IgD-negative memory B cell (primary cell): ENCODE measurements at regions not wholly inside any gene's neighbourhood (a gene's known extent, or its start where the extent isn't known, plus 50 kb on each side); places are given as distances from the start of the nearest gene placed in this dataset.
"Not testable (repeated sequence)": the region's sequence is repeated elsewhere in the genome, so short reads cannot be mapped to it uniquely, and the experiment has no call there.

ENCODE experiments used
- H3K27ac Mint-ChIP-seq, 3 donors: one replicate each; pipeline ENCODE4 v1.8.0; 2020 to 2022; ENCODE audit warnings: mild to moderate bottlenecking in 3 of 3, mixed read lengths in 3 of 3, moderate library complexity in 1 of 3
- H3K27me3 Mint-ChIP-seq: one replicate; pipeline ENCODE4 v1.8.0; 2021; ENCODE audit warnings: mixed read lengths
- H3K36me3 Mint-ChIP-seq: one replicate; pipeline ENCODE4 v1.8.0; 2020; ENCODE audit warnings: mild to moderate bottlenecking, mixed read lengths
- H3K4me1 Mint-ChIP-seq, 3 donors: one replicate each; pipeline ENCODE4 v1.8.0; 2020 to 2022; ENCODE audit warnings: mixed read lengths in 3 of 3, mild to moderate bottlenecking in 1 of 3
- H3K4me3 Mint-ChIP-seq, 4 donors: one replicate each; pipeline ENCODE4 v1.8.0; 2020 to 2022; ENCODE audit warnings: mild to moderate bottlenecking in 4 of 4, mixed read lengths in 4 of 4, moderate library complexity in 3 of 4
- H3K9me3 Mint-ChIP-seq, 3 donors: one replicate each; pipeline ENCODE4 v1.8.0; 2020 to 2021; ENCODE audit warnings: mixed read lengths in 3 of 3, mild to moderate bottlenecking in 1 of 3

- Mint-ChIP-seq H3K4me1 (no peaks in the 10 kb centered on the region), H3K9me3 (no peaks in the 10 kb centered on the region), H3K27me3 (no peaks in the 10 kb centered on the region), H3K4me3 (no peak overlapping the region), H3K36me3 (no peaks in the 10 kb centered on the region), H3K27ac (no peak overlapping the region)
Observed at GRCh38 chr5:74390822-74391221, 249.7 kb downstream of the ENC1 start.

- Mint-ChIP-seq H3K27me3 (peaks cover 3% of the 10 kb centered on the region), H3K36me3 (no peaks in the 10 kb centered on the region), H3K9me3 (no peaks in the 10 kb centered on the region), H3K27ac (no peak overlapping the region), H3K4me3 (no peak overlapping the region), H3K4me1 (no peaks in the 10 kb centered on the region)
Observed at GRCh38 chr5:74390306-74390637, 250.3 kb downstream of the ENC1 start.

GRCh38 chr5:74389531-74390305, 250.8 kb downstream of the ENC1 start:
- Mint-ChIP-seq H3K27me3 (peaks cover 5% of the 10 kb centered on the region), H3K36me3 (no peaks in the 10 kb centered on the region), H3K4me1 (no peaks in the 10 kb centered on the region), H3K4me3 (no peak overlapping the region), H3K27ac (peak overlapping the region in 1 of 3 donors; percentile 74), H3K9me3 (no peaks in the 10 kb centered on the region)

GRCh38 chr5:74388411-74388810, 252.1 kb downstream of the ENC1 start:
- not testable (repeated sequence) for H3K27me3 Mint-ChIP-seq, H3K9me3 Mint-ChIP-seq, H3K4me1 Mint-ChIP-seq

GRCh38 chr5:74386571-74387334, 253.8 kb downstream of the ENC1 start:
- Mint-ChIP-seq H3K4me1 (no peaks in the 10 kb centered on the region), H3K36me3 (no peaks in the 10 kb centered on the region), H3K27ac (no peak overlapping the region), H3K4me3 (no peak overlapping the region), H3K27me3 (peaks cover 12% of the 10 kb centered on the region), H3K9me3 (no peaks in the 10 kb centered on the region)

More at GRCh38 chr5:74388411-74388810, 252.1 kb downstream of the ENC1 start:
- not testable (repeated sequence) for H3K4me3 Mint-ChIP-seq, H3K36me3 Mint-ChIP-seq, H3K27ac Mint-ChIP-seq

GRCh38 chr5:74384851-74385250, 255.7 kb downstream of the ENC1 start:
- Mint-ChIP-seq H3K9me3 (peaks cover 0 to 1% (median 0%) of the 10 kb centered on the region in 3 donors), H3K36me3 (no peaks in the 10 kb centered on the region), H3K27me3 (peaks cover 18% of the 10 kb centered on the region), H3K27ac (no peak overlapping the region), H3K4me3 (no peak overlapping the region), H3K4me1 (no peaks in the 10 kb centered on the region)

GRCh38 chr5:74382987-74383593, 257.4 kb downstream of the ENC1 start:
- Mint-ChIP-seq H3K4me3 (no peak overlapping the region), H3K4me1 (no peaks in the 10 kb centered on the region), H3K27me3 (peaks cover 18% of the 10 kb centered on the region), H3K36me3 (no peaks in the 10 kb centered on the region), H3K27ac (peak overlapping the region in 1 of 3 donors; percentile 6), H3K9me3 (peaks cover 0 to 1% (median 0%) of the 10 kb centered on the region in 3 donors)

- H3K9me3 Mint-ChIP-seq, result peaks cover 0 to 1% (median 0%) of the 10 kb centered on the region in 3 donors
- peak overlapping the region in 1 of 3 donors; percentile 6 for H3K27ac Mint-ChIP-seq
- H3K27me3 Mint-ChIP-seq, result peaks cover 18% of the 10 kb centered on the region
- no peaks in the 10 kb centered on the region for H3K4me1 Mint-ChIP-seq
- H3K36me3 Mint-ChIP-seq, result no peaks in the 10 kb centered on the region
- H3K4me3 Mint-ChIP-seq, result no peak overlapping the region
Observed at GRCh38 chr5:74382123-74382855, 258.2 kb downstream of the ENC1 start.

- Mint-ChIP-seq H3K4me1 (no peaks in the 10 kb centered on the region), H3K9me3 (peaks cover 0 to 1% (median 0%) of the 10 kb centered on the region in 3 donors), H3K36me3 (no peaks in the 10 kb centered on the region), H3K27me3 (peaks cover 14% of the 10 kb centered on the region), H3K4me3 (no peak overlapping the region), H3K27ac (no peak overlapping the region)
Observed at GRCh38 chr5:74380193-74380592, 260.3 kb downstream of the ENC1 start.

- H3K4me3 Mint-ChIP-seq, result no peak overlapping the region
- no peaks in the 10 kb centered on the region for H3K4me1 Mint-ChIP-seq
- peaks cover 10% of the 10 kb centered on the region for H3K27me3 Mint-ChIP-seq
Observed at GRCh38 chr5:74378464-74378863, 262.1 kb downstream of the ENC1 start.

GRCh38 chr5:74376187-74376586, 264.3 kb downstream of the ENC1 start:
- Mint-ChIP-seq H3K4me3 (no peak overlapping the region), H3K4me1 (no peaks in the 10 kb centered on the region), H3K27ac (no peak overlapping the region), H3K27me3 (peaks cover 6% of the 10 kb centered on the region), H3K36me3 (no peaks in the 10 kb centered on the region), H3K9me3 (peaks cover 0 to 1% (median 0%) of the 10 kb centered on the region in 3 donors)

More at GRCh38 chr5:74378464-74378863, 262.1 kb downstream of the ENC1 start:
- no peaks in the 10 kb centered on the region for H3K36me3 Mint-ChIP-seq
- H3K9me3 Mint-ChIP-seq, result peaks cover 0 to 1% (median 0%) of the 10 kb centered on the region in 3 donors
- no peak overlapping the region for H3K27ac Mint-ChIP-seq

GRCh38 chr5:74375271-74375670, 265.3 kb downstream of the ENC1 start:
- no peaks in the 10 kb centered on the region for H3K36me3 Mint-ChIP-seq
- H3K4me1 Mint-ChIP-seq, result no peaks in the 10 kb centered on the region
- H3K27me3 Mint-ChIP-seq, result peaks cover 4% of the 10 kb centered on the region
- no peak overlapping the region for H3K27ac Mint-ChIP-seq
- H3K9me3 Mint-ChIP-seq, result no peaks in the 10 kb centered on the region
- H3K4me3 Mint-ChIP-seq, result no peak overlapping the region

- Mint-ChIP-seq H3K27ac (no peak overlapping the region), H3K36me3 (no peaks in the 10 kb centered on the region), H3K4me1 (no peaks in the 10 kb centered on the region), H3K27me3 (peaks cover 2% of the 10 kb centered on the region), H3K4me3 (no peak overlapping the region), H3K9me3 (no peaks in the 10 kb centered on the region)
Observed at GRCh38 chr5:74374656-74375055, 265.9 kb downstream of the ENC1 start.

GRCh38 chr5:74373076-74373475, 267.5 kb downstream of the ENC1 start:
- H3K4me1 Mint-ChIP-seq, result no peaks in the 10 kb centered on the region
- no peaks in the 10 kb centered on the region for H3K36me3 Mint-ChIP-seq
- H3K27ac Mint-ChIP-seq, result no peak overlapping the region
- H3K27me3 Mint-ChIP-seq, result peaks cover 2% of the 10 kb centered on the region
- no peak overlapping the region for H3K4me3 Mint-ChIP-seq
- no peaks in the 10 kb centered on the region for H3K9me3 Mint-ChIP-seq

GRCh38 chr5:74372502-74373064, 267.9 kb downstream of the ENC1 start:
- no peak overlapping the region for H3K27ac Mint-ChIP-seq
- H3K27me3 Mint-ChIP-seq, result peaks cover 2% of the 10 kb centered on the region
- H3K36me3 Mint-ChIP-seq, result no peaks in the 10 kb centered on the region
- no peaks in the 10 kb centered on the region for H3K4me1 Mint-ChIP-seq
- H3K4me3 Mint-ChIP-seq, result no peak overlapping the region
- no peaks in the 10 kb centered on the region for H3K9me3 Mint-ChIP-seq
